HepG2 (cell line): ENCODE measurements at regions not wholly inside any gene's neighbourhood (a gene's known extent, or its start where the extent isn't known, plus 50 kb on each side); places are given as distances from the start of the nearest gene placed in this dataset.

Experiments used
- ATAC-seq: fragments of 200-7000 bp; cut with Tn5 transposase; 3 replicates; pipeline ENCODE4 v1.9.1; 2020; ENCODE audit warnings: mild to moderate bottlenecking, moderate library complexity
- BruUV-seq: library from RNA; stranded (reverse); fragments of 400-500 nt; replicated peaks from 2 replicates; lab custom pipeline; 2021; lab: Mats Ljungman, UMichigan
- CTCF ChIA-PET: fragments of 300-600 bp; formaldehyde crosslinking; extraction: SDS; loops from one replicate; lab custom pipeline; 2021; ENCODE audit warnings: low total read pairs, inconsistent platforms, low intra/inter-chr PET ratio; lab: Yijun Ruan, JAX
- POLR2A ChIA-PET: fragments of 350-600 bp; sonication (Branson Sonifier 250); formaldehyde crosslinking; loops from one replicate; lab custom pipeline; 2020; ENCODE audit warnings: antibody characterized with exemption, inconsistent platforms; lab: Yijun Ruan, JAX
- DNase-seq: peaks from one replicate; pipeline ENCODE4 v3.0.0-alpha.2; 2015; ENCODE audit warnings: low spot score
- FAIRE-seq: peaks from 3 replicates; lab custom pipeline; 2011; peaks lifted over from hg19 to GRCh38; lab: Jason Lieb, UNC
- H2AFZ ChIP-seq: one replicate; pipeline ENCODE4 v1.6.1; 2011; ENCODE audit warnings: low read length, inconsistent platforms
- H3K27ac ChIP-seq: fragments of 300-600 bp; 3 replicates; pipeline ENCODE4 v1.8.0; 2011; ENCODE audit warnings: mixed run types, mild to moderate bottlenecking, mixed read lengths, low read length, inconsistent platforms; ENCODE audit not compliant: insufficient read depth; ENCODE audit errors: extremely low read length
- H3K27me3 ChIP-seq, 2 experiments: fragments of 200-600 bp in 1 of 2; 2 replicates in 1 of 2; 3 replicates in 1 of 2; pipeline versions ENCODE4 v1.6.0 to v1.8.0; 2011; ENCODE audit warnings: low read length in 2 of 2, mild to moderate bottlenecking in 2 of 2, moderate library complexity in 2 of 2, inconsistent platforms in 1 of 2; ENCODE audit not compliant: insufficient read depth in 2 of 2, control insufficient read depth in 1 of 2
- H3K36me3 ChIP-seq, 2 experiments: fragments of 200-600 bp in 1 of 2; replicated peaks in 1 of 2; 2 replicates in 1 of 2; 3 replicates in 1 of 2; pipeline versions ENCODE4 v1.5.1 to v1.8.0; 2011; ENCODE audit warnings: low read length in 2 of 2, inconsistent platforms in 1 of 2; ENCODE audit not compliant: insufficient read depth in 2 of 2, control insufficient read depth in 1 of 2
- H3K4me1 ChIP-seq: 2 replicates; pipeline ENCODE4 v1.5.1; 2012; ENCODE audit warnings: low read length, inconsistent platforms; ENCODE audit not compliant: insufficient read depth
- H3K4me2 ChIP-seq: 2 replicates; pipeline ENCODE4 v1.6.0; 2011; ENCODE audit warnings: low read depth, low read length, inconsistent platforms
- H3K4me3 ChIP-seq, 3 experiments: fragments of 200-600 bp in 1 of 3; sonication (generic), shearing (Covaris generic) in 1 of 3; replicated peaks in 1 of 3; 2 replicates each; pipeline ENCODE4 v1.5.1; 2011 to 2016; ENCODE audit warnings: low read length in 3 of 3, inconsistent platforms in 2 of 3, low read depth in 2 of 3, mild to moderate bottlenecking in 2 of 3, control low read depth in 1 of 3, mixed read lengths in 1 of 3; ENCODE audit not compliant: insufficient read depth in 1 of 3
- H3K79me2 ChIP-seq: one replicate; pipeline ENCODE4 v1.6.1; 2011; ENCODE audit warnings: low read length, inconsistent platforms; ENCODE audit not compliant: insufficient read depth
- H3K9ac ChIP-seq: 2 replicates; pipeline ENCODE4 v1.6.0; 2011; ENCODE audit warnings: mild to moderate bottlenecking, low read depth, low read length, inconsistent platforms; ENCODE audit not compliant: insufficient read depth
- H3K9me3 ChIP-seq: 2 replicates; pipeline ENCODE4 v1.5.1; 2012; ENCODE audit warnings: mild to moderate bottlenecking, low read length
- H4K20me1 ChIP-seq: 2 replicates; pipeline ENCODE4 v1.6.0; 2011; ENCODE audit warnings: inconsistent platforms, mild to moderate bottlenecking, low read length, moderate library complexity; ENCODE audit not compliant: insufficient read depth
- GTF3A ChIP-seq: sonication (generic); formaldehyde crosslinking; conservative IDR thresholded peaks from 2 replicates; pipeline ENCODE4 v1.4.0; 2020; ENCODE audit warnings: mild to moderate bottlenecking, missing genetic modification reagents
- HDAC2 ChIP-seq: sonication (generic); formaldehyde crosslinking; IDR thresholded peaks from 2 replicates; pipeline ENCODE4 v1.4.0; 2020; ENCODE audit warnings: missing genetic modification reagents
- KDM6A ChIP-seq: IDR thresholded peaks from 2 replicates; pipeline ENCODE4 v1.6.1; 2016; ENCODE audit warnings: low read depth
- KLF11 ChIP-seq: IDR thresholded peaks from 2 replicates; pipeline ENCODE4 v1.6.1; 2016; ENCODE audit warnings: missing compliant biosample characterization
- MXI1 ChIP-seq: IDR thresholded peaks from 3 replicates; pipeline ENCODE4 v1.6.1; 2012; ENCODE audit warnings: low read depth, low read length, inconsistent platforms, borderline replicate concordance
- MYNN ChIP-seq: sonication (generic); formaldehyde crosslinking; IDR thresholded peaks from 2 replicates; pipeline ENCODE4 v1.4.0; 2020; ENCODE audit warnings: mild to moderate bottlenecking, low read depth, missing genetic modification reagents
- NAIF1 ChIP-seq: sonication (generic); formaldehyde crosslinking; IDR thresholded peaks from 2 replicates; pipeline ENCODE4 v1.5.0; 2020; ENCODE audit warnings: mild to moderate bottlenecking, missing genetic modification reagents, borderline replicate concordance
- NFYC ChIP-seq: IDR thresholded peaks from 2 replicates; pipeline ENCODE4 v1.6.1; 2016; ENCODE audit warnings: missing genetic modification reagents, missing compliant biosample characterization
- NR2F2 ChIP-seq: IDR thresholded peaks from 2 replicates; pipeline ENCODE4 v1.6.1; 2012; ENCODE audit warnings: low read depth, inconsistent platforms, borderline replicate concordance
- PHB2 ChIP-seq: fragments of 450-650 bp; IDR thresholded peaks from 2 replicates; pipeline ENCODE4 v1.6.1; 2018; ENCODE audit not compliant: partially characterized antibody
- PTBP1 ChIP-seq: fragments of 200-400 bp; formaldehyde crosslinking; IDR thresholded peaks from 2 replicates; pipeline ENCODE4 v1.6.1; 2018; ENCODE audit warnings: low read length, low read depth; ENCODE audit not compliant: poor library complexity, severe bottlenecking
- ZEB1 ChIP-seq: IDR thresholded peaks from 2 replicates; pipeline ENCODE4 v1.6.1; 2012; ENCODE audit warnings: mild to moderate bottlenecking, low read depth, inconsistent platforms; ENCODE audit not compliant: insufficient replicate concordance
- ZFP91 ChIP-seq: sonication (generic); formaldehyde crosslinking; IDR thresholded peaks from 2 replicates; pipeline ENCODE4 v1.9.0; 2022; ENCODE audit warnings: missing genetic modification reagents, mild to moderate bottlenecking, borderline replicate concordance
- ZNF121 ChIP-seq: sonication (generic); formaldehyde crosslinking; IDR thresholded peaks from 2 replicates; pipeline ENCODE4 v1.5.0; 2020; ENCODE audit warnings: mild to moderate bottlenecking, missing genetic modification reagents
- ZNF205 ChIP-seq: IDR thresholded peaks from 2 replicates; pipeline ENCODE4 v1.6.1; 2018; ENCODE audit warnings: missing biosample characterization, missing genetic modification reagents
- ZNF224 ChIP-seq: sonication (generic); formaldehyde crosslinking; IDR thresholded peaks from 2 replicates; pipeline ENCODE4 v1.5.0; 2020; ENCODE audit warnings: mild to moderate bottlenecking, missing genetic modification reagents
- ZNF598 ChIP-seq: sonication (generic); formaldehyde crosslinking; IDR thresholded peaks from 2 replicates; pipeline ENCODE4 v1.5.1; 2020; ENCODE audit warnings: mild to moderate bottlenecking, missing genetic modification reagents, borderline replicate concordance
- ZNF720 ChIP-seq: sonication (generic); formaldehyde crosslinking; IDR thresholded peaks from 2 replicates; pipeline ENCODE4 v1.4.0; 2020; ENCODE audit warnings: missing genetic modification reagents
- ZNF724P ChIP-seq: sonication (generic); formaldehyde crosslinking; IDR thresholded peaks from 2 replicates; pipeline ENCODE4 v1.8.0; 2022; ENCODE audit warnings: missing genetic modification reagents, borderline replicate concordance
- ZNF776 ChIP-seq: sonication (generic); formaldehyde crosslinking; IDR thresholded peaks from 2 replicates; pipeline ENCODE4 v1.4.0; 2020; ENCODE audit warnings: mild to moderate bottlenecking, missing genetic modification reagents
- ZNF83 ChIP-seq: sonication (generic); formaldehyde crosslinking; IDR thresholded peaks from 2 replicates; pipeline ENCODE4 v1.4.0; 2020; ENCODE audit warnings: missing genetic modification reagents, mild to moderate bottlenecking, borderline replicate concordance
- ZSCAN30 ChIP-seq: sonication (generic); formaldehyde crosslinking; IDR thresholded peaks from 2 replicates; pipeline ENCODE4 v1.5.0; 2020; ENCODE audit warnings: mild to moderate bottlenecking, missing genetic modification reagents
- WGBS: methylation state at CpG from one replicate; pipeline ENCODE4 v1.1.6; 2017; ENCODE audit warnings: low lambda C conversion rate; 5-methylcytosine and 5-hydroxymethylcytosine counted together
- in situ Hi-C: cut with HindIII; loops from 2 replicates; pipeline ENCODE4 v1.10.0; 2017; ENCODE audit warnings: low pct_unique_long_range_greater_than_20kb; ENCODE audit not compliant: extremely low pct_ligation_motif_present
- intact Hi-C: fragments of 100-400 bp; cut with micrococcal nuclease; formaldehyde crosslinking; loops from one replicate; pipeline ENCODE4 v1.10.0; 2022; ENCODE audit not compliant: unreplicated experiment
- TF ChIP-seq, protein P1 (sequence below): sonication (generic); formaldehyde crosslinking; IDR thresholded peaks from 2 replicates; pipeline ENCODE4 v1.4.0; 2020; ENCODE audit warnings: missing genetic modification reagents
- TF ChIP-seq, protein P2 (sequence below): sonication (generic); formaldehyde crosslinking; IDR thresholded peaks from 2 replicates; pipeline ENCODE4 v1.8.0; 2022; ENCODE audit warnings: missing genetic modification reagents, mild to moderate bottlenecking, borderline replicate concordance

DNA sequence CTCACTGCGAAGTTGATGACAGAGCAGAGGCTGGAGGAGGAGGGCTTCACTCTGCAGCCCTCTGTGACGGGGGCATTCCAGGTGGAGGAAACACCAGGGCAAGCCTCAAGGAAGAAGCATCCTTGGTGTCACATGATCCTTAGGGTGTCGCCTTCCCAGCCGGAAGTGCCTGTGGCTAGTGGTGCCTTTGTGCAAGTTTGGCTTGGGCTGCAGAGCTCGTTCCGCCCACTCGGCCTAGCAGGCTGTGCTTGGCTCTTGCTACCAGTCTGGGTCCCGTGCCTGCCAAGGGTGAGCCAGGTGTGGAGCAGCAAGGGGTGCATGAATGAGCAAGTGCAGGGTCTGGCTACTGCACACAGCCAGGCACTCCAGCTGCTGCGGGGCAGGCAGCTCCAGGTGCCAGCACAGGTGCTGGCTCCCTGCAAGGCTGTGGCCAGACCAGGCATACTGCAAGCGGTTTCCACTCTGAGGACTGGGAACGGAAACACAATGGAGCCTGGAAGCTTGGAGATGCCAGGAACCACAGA, 325.3 kb upstream of the SMIM21 start (continued):
- TF ChIP-seq MYNN (CRISPR knock-in tag) (no peak), ZNF776 (no peak), NR2F2 (no peak), KDM6A (CRISPR knock-in tag) (no peak), ZNF598 (CRISPR knock-in tag) (no peak), ZNF720 (CRISPR knock-in tag) (no peak), PHB2 (no peak)
- TF ChIP-seq, protein P1, sequence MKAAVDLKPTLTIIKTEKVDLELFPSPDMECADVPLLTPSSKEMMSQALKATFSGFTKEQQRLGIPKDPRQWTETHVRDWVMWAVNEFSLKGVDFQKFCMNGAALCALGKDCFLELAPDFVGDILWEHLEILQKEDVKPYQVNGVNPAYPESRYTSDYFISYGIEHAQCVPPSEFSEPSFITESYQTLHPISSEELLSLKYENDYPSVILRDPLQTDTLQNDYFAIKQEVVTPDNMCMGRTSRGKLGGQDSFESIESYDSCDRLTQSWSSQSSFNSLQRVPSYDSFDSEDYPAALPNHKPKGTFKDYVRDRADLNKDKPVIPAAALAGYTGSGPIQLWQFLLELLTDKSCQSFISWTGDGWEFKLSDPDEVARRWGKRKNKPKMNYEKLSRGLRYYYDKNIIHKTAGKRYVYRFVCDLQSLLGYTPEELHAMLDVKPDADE (CRISPR knock-in tag) = no peak

- H3K79me2 ChIP-seq = no peaks in the 10 kb centered on the region
- ChIA-PET CTCF (no interaction called here), POLR2A (no interaction called here)
- no TSS peak for BruUV-seq
- H3K4me1 ChIP-seq = no peaks in the 10 kb centered on the region
- intact Hi-C loops = no loop called here
- DNase-seq = no peak
- no peaks in the 10 kb centered on the region for H3K36me3 ChIP-seq
- H3K4me3 ChIP-seq = no peak overlapping the region
- H3K9ac ChIP-seq = no peak overlapping the region
- 3% methylated on average over 7 of the region's 7 CpGs for WGBS
- no peak for ATAC-seq
- no peak overlapping the region for H2AFZ ChIP-seq
- H4K20me1 ChIP-seq = no peaks in the 10 kb centered on the region
- H3K27ac ChIP-seq = no peak overlapping the region
- no peak overlapping the region for H3K4me2 ChIP-seq
- FAIRE-seq = no peak
- no peaks in the 10 kb centered on the region for H3K9me3 ChIP-seq
- peaks cover 0 to 19% of the 10 kb centered on the region in 2 experiments; a peak in 1 of 5 replicates for H3K27me3 ChIP-seq
- in situ Hi-C loops = no loop called here
- TF ChIP-seq NFYC = no peak
- TF ChIP-seq GTF3A (CRISPR knock-in tag) = no peak
- no peak for TF ChIP-seq ZNF205 (CRISPR knock-in tag)
- TF ChIP-seq ZFP91 (CRISPR knock-in tag) = no peak
- TF ChIP-seq HDAC2 (CRISPR knock-in tag) = no peak
- TF ChIP-seq, protein P2, sequence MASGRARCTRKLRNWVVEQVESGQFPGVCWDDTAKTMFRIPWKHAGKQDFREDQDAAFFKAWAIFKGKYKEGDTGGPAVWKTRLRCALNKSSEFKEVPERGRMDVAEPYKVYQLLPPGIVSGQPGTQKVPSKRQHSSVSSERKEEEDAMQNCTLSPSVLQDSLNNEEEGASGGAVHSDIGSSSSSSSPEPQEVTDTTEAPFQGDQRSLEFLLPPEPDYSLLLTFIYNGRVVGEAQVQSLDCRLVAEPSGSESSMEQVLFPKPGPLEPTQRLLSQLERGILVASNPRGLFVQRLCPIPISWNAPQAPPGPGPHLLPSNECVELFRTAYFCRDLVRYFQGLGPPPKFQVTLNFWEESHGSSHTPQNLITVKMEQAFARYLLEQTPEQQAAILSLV (CRISPR knock-in tag) = no peak
- TF ChIP-seq MXI1 = no peak
- no peak for TF ChIP-seq ZNF776
- TF ChIP-seq ZNF83 = no peak
- TF ChIP-seq ZNF224 (CRISPR knock-in tag) = no peak
- no peak for TF ChIP-seq ZNF724P (CRISPR knock-in tag)
- TF ChIP-seq NAIF1 (CRISPR knock-in tag) = no peak
- TF ChIP-seq KLF11 (CRISPR knock-in tag) = no peak
- no peak for TF ChIP-seq ZEB1
- TF ChIP-seq PTBP1 = no peak
- TF ChIP-seq ZSCAN30 = no peak
- TF ChIP-seq ZNF121 (CRISPR knock-in tag) = no peak
These were observed 317.6 kb upstream of the SMIM21 start for GRCh38 chr18:75745147-75745546.
